CD8-positive, alpha-beta memory T cell (primary cell): ENCODE measurements at regions not wholly inside any gene's neighbourhood (a gene's known extent, or its start where the extent isn't known, plus 50 kb on each side); places are given as distances from the start of the nearest gene placed in this dataset.
"Not testable (repeated sequence)": the region's sequence is repeated elsewhere in the genome, so short reads cannot be mapped to it uniquely, and the experiment has no call there.

Experiments
- CTCF ChIA-PET: fragments of 350-600 bp; sonication (Branson Sonifier 250); formaldehyde crosslinking; loops from one replicate; lab custom pipeline; 2021; ENCODE audit warnings: antibody characterized with exemption; lab: Charles Lee
- POLR2A ChIA-PET: fragments of 350-600 bp; sonication (Branson Sonifier 250); formaldehyde crosslinking; loops from one replicate; lab custom pipeline; 2021; ENCODE audit warnings: antibody characterized with exemption; lab: Charles Lee
- DNase-seq, 5 donors: peaks; one replicate each; pipeline versions ENCODE4 v3.0.0 to v3.0.0-alpha.2; 2020 to 2022; ENCODE audit warnings: mixed read lengths in 1 of 5
- H3K27ac ChIP-seq: one replicate; pipeline ENCODE4 v1.7.0; 2013; ENCODE audit warnings: low read depth, mild to moderate bottlenecking, low read length, moderate library complexity
- H3K27me3 ChIP-seq: 2 replicates; pipeline ENCODE4 v1.7.0; 2013; ENCODE audit warnings: low read length, mild to moderate bottlenecking; ENCODE audit not compliant: insufficient read depth, poor library complexity, severe bottlenecking
- H3K36me3 ChIP-seq: 2 replicates; pipeline ENCODE4 v1.7.0; 2013; ENCODE audit warnings: mild to moderate bottlenecking, low read length, moderate library complexity; ENCODE audit not compliant: insufficient read depth
- H3K4me1 ChIP-seq: 2 replicates; pipeline ENCODE4 v1.7.0; 2013; ENCODE audit warnings: mild to moderate bottlenecking, low read length, moderate library complexity; ENCODE audit not compliant: insufficient read depth
- H3K4me3 ChIP-seq: 2 replicates; pipeline ENCODE4 v1.7.0; 2013; ENCODE audit warnings: mild to moderate bottlenecking, low read length
- H3K9me3 ChIP-seq: 2 replicates; pipeline ENCODE4 v1.7.0; 2013; ENCODE audit warnings: mild to moderate bottlenecking, low read length
- H3K27ac Mint-ChIP-seq, 8 donors: one replicate each; pipeline ENCODE4 v1.8.0; 2020 to 2021; ENCODE audit warnings: mixed read lengths in 8 of 8, mild to moderate bottlenecking in 6 of 8, inconsistent platforms in 3 of 8, moderate library complexity in 3 of 8
- H3K27me3 Mint-ChIP-seq, 2 donors: one replicate each; pipeline ENCODE4 v1.8.0; 2020 to 2021; ENCODE audit warnings: mixed read lengths in 2 of 2, mild to moderate bottlenecking in 1 of 2, moderate library complexity in 1 of 2
- H3K36me3 Mint-ChIP-seq, 3 donors: one replicate each; pipeline ENCODE4 v1.8.0; 2020 to 2021; ENCODE audit warnings: mixed read lengths in 3 of 3, inconsistent platforms in 1 of 3, mild to moderate bottlenecking in 1 of 3
- H3K4me1 Mint-ChIP-seq, 3 donors: one replicate each; pipeline ENCODE4 v1.8.0; 2020 to 2021; ENCODE audit warnings: mixed read lengths in 3 of 3, inconsistent platforms in 1 of 3, mild to moderate bottlenecking in 1 of 3
- H3K4me3 Mint-ChIP-seq, 7 donors: one replicate each; pipeline ENCODE4 v1.8.0; 2020 to 2021; ENCODE audit warnings: mixed read lengths in 7 of 7, mild to moderate bottlenecking in 6 of 7, moderate library complexity in 4 of 7, inconsistent platforms in 2 of 7
- H3K9me3 Mint-ChIP-seq, 5 donors: one replicate each; pipeline ENCODE4 v1.8.0; 2020 to 2022; ENCODE audit warnings: mixed read lengths in 5 of 5, mild to moderate bottlenecking in 3 of 5, moderate library complexity in 2 of 5, inconsistent platforms in 1 of 5

DNA sequence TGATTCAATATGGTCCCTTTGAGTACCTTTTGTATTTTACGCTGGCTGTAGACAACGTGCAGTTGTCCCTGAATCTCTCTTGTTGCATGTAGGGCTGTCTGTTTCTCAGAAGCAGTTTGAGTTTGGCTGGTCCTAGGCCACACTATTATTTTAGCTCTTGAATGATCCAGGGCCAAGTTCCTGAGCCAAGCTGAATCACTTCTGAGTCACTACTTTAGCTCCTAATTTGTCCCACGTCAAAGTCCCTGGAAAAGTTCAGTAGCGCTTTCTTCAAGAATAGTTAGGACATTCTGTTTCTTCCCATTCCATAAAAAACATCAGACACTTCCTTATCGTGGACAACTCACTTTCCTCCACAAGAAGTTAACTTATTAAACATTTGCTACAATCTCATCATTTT, 168.2 kb downstream of the RBMY1A1 start:
- H3K4me3 Mint-ChIP-seq, H3K4me3 ChIP-seq, H3K27me3 Mint-ChIP-seq, DNase-seq, H3K4me1 ChIP-seq, H3K9me3 ChIP-seq, POLR2A ChIA-PET, H3K4me1 Mint-ChIP-seq, CTCF ChIA-PET, H3K9me3 Mint-ChIP-seq, H3K36me3 ChIP-seq, H3K36me3 Mint-ChIP-seq, H3K27ac ChIP-seq, H3K27me3 ChIP-seq, H3K27ac Mint-ChIP-seq: not testable (repeated sequence)

- no peaks in the 10 kb centered on the region for H3K27me3 Mint-ChIP-seq
- H3K9me3 ChIP-seq, result no peaks in the 10 kb centered on the region
- no peaks in the 10 kb centered on the region for H3K36me3 ChIP-seq
- no peak overlapping the region for H3K4me3 ChIP-seq
- no peaks in the 10 kb centered on the region for H3K27me3 ChIP-seq
- H3K4me3 Mint-ChIP-seq, result no peak overlapping the region
- no peak for DNase-seq
- CTCF ChIA-PET, result no interaction called here
- no peaks in the 10 kb centered on the region for H3K4me1 Mint-ChIP-seq
- H3K4me1 ChIP-seq, result no peaks in the 10 kb centered on the region
- H3K27ac Mint-ChIP-seq, result no peak overlapping the region
- POLR2A ChIA-PET, result no interaction called here
- H3K36me3 Mint-ChIP-seq, result no peaks in the 10 kb centered on the region
- H3K9me3 Mint-ChIP-seq, result no peaks in the 10 kb centered on the region
- no peak overlapping the region for H3K27ac ChIP-seq
Measured at GRCh38 chrY:21705309-21705708, 170.6 kb downstream of the RBMY1A1 start.

GRCh38 chrY:21706611-21707010, 171.9 kb downstream of the RBMY1A1 start:
- DNase-seq, CTCF ChIA-PET, H3K27ac Mint-ChIP-seq, H3K9me3 ChIP-seq, H3K36me3 ChIP-seq, H3K27ac ChIP-seq, H3K4me3 ChIP-seq, H3K27me3 ChIP-seq, H3K4me1 ChIP-seq, H3K9me3 Mint-ChIP-seq, H3K4me1 Mint-ChIP-seq, H3K27me3 Mint-ChIP-seq, H3K4me3 Mint-ChIP-seq, H3K36me3 Mint-ChIP-seq, POLR2A ChIA-PET: not testable (repeated sequence)

DNA sequence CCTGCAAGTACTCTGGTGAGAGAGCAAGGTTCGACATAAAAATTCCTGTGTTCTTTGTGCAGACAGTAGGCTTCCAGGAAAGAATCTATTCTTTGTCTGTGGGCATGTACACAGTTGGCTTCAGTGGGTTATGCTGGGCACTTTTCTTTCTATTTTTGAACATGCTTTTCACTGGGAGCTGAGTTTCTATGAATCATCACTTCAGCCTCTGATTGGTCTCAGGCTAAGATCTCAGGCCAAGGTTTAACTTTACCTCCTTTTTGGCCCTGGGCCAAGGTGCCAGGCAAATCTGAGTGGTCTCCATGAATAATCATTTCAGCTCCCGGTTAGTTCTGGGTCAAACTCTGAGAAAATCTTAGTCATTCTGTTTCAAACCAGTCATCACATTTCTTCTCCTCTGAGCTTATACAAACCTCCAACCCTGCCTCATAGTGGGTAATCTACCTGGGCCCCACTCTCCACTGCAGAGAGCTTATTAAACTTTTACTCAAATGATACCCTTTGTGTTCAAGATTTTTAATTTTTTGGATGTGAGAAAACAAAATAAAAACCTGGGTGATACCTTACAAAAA, 158.8 kb downstream of the RBMY1D start:
- H3K36me3 ChIP-seq, H3K27ac Mint-ChIP-seq, CTCF ChIA-PET, DNase-seq, H3K4me1 Mint-ChIP-seq, H3K4me3 Mint-ChIP-seq, H3K4me3 ChIP-seq, H3K36me3 Mint-ChIP-seq, H3K27ac ChIP-seq, H3K4me1 ChIP-seq, H3K9me3 ChIP-seq, POLR2A ChIA-PET, H3K27me3 Mint-ChIP-seq, H3K27me3 ChIP-seq, H3K9me3 Mint-ChIP-seq: not testable (repeated sequence)

- H3K4me1 ChIP-seq, H3K27me3 Mint-ChIP-seq, H3K4me3 Mint-ChIP-seq, H3K9me3 ChIP-seq, H3K4me3 ChIP-seq, H3K27me3 ChIP-seq, H3K27ac Mint-ChIP-seq, H3K27ac ChIP-seq, POLR2A ChIA-PET, H3K36me3 Mint-ChIP-seq, H3K36me3 ChIP-seq, DNase-seq, H3K4me1 Mint-ChIP-seq, H3K9me3 Mint-ChIP-seq, CTCF ChIA-PET: not testable (repeated sequence)
Measured at GRCh38 chrY:21744998-21745397, 149.3 kb downstream of the RBMY1D start.

GRCh38 chrY:21760243-21760642, 134.1 kb downstream of the RBMY1D start:
- POLR2A ChIA-PET, H3K9me3 Mint-ChIP-seq, H3K27ac Mint-ChIP-seq: not testable (repeated sequence)

DNA sequence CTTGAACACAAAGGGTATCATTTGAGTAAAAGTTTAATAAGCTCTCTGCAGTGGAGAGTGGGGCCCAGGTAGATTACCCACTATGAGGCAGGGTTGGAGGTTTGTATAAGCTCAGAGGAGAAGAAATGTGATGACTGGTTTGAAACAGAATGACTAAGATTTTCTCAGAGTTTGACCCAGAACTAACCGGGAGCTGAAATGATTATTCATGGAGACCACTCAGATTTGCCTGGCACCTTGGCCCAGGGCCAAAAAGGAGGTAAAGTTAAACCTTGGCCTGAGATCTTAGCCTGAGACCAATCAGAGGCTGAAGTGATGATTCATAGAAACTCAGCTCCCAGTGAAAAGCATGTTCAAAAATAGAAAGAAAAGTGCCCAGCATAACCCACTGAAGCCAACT, 126.5 kb downstream of the RBMY1D start:
- DNase-seq, H3K27ac ChIP-seq, CTCF ChIA-PET, H3K9me3 ChIP-seq, H3K27ac Mint-ChIP-seq, H3K27me3 ChIP-seq, POLR2A ChIA-PET, H3K4me3 ChIP-seq, H3K4me1 ChIP-seq, H3K27me3 Mint-ChIP-seq, H3K9me3 Mint-ChIP-seq, H3K36me3 ChIP-seq, H3K4me1 Mint-ChIP-seq, H3K4me3 Mint-ChIP-seq, H3K36me3 Mint-ChIP-seq: not testable (repeated sequence)

More at GRCh38 chrY:21760243-21760642, 134.1 kb downstream of the RBMY1D start:
- H3K9me3 ChIP-seq, H3K36me3 Mint-ChIP-seq, CTCF ChIA-PET, H3K4me3 Mint-ChIP-seq, H3K4me3 ChIP-seq, H3K36me3 ChIP-seq, H3K27me3 ChIP-seq, H3K4me1 Mint-ChIP-seq, H3K4me1 ChIP-seq, DNase-seq, H3K27me3 Mint-ChIP-seq, H3K27ac ChIP-seq: not testable (repeated sequence)

DNA sequence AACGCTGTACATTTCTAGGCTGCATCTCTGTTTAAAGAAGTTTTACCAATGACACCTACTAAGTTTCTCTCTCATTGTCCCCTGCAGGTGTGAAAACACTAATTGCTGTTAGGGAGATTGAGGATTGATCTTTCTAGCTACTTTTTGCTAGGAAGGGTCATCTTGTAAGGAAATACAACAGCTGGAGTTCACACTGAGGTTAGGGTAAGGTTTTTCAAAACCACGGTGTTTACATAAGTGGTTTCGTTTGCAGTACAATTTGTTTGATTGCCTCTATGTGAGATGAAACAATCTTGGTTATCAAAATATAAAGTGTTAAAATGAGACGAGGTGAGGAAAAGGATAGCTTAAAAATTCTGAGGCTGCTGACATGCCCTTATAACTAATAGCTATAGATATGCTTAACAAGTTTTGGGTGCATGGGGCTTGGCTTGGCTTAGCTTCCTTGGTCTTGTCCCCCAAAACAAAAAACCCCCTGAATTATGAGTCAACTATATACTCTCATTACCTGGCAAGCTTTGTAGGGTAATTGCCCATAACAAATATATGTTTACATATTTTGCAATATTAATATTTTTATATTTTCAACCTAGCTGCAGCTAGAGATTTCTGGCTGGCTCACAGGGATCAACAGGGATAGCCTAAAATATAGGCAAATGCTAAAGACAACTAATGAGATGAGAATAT, 112.0 kb downstream of the RBMY1D start:
- H3K27me3 ChIP-seq, H3K27me3 Mint-ChIP-seq, H3K36me3 Mint-ChIP-seq, DNase-seq, H3K9me3 Mint-ChIP-seq, H3K4me3 ChIP-seq, CTCF ChIA-PET, POLR2A ChIA-PET, H3K36me3 ChIP-seq, H3K4me1 Mint-ChIP-seq, H3K9me3 ChIP-seq, H3K4me1 ChIP-seq, H3K27ac ChIP-seq, H3K27ac Mint-ChIP-seq, H3K4me3 Mint-ChIP-seq: not testable (repeated sequence)
